WTC11 (cell line): ENCODE measurements at regions not wholly inside any gene's neighbourhood (a gene's known extent, or its start where the extent isn't known, plus 50 kb on each side); places are given as distances from the start of the nearest gene placed in this dataset.

Source experiments
- ATAC-seq: fragments of 200-7000 bp; cut with Tn5 transposase; 2 replicates; pipeline ENCODE4 v1.10.0; 2021; ENCODE audit warnings: mild to moderate bottlenecking, moderate library complexity
- CTCF ChIA-PET: fragments of 300-600 bp; sonication (Branson Sonifier 250); formaldehyde crosslinking; loops from one replicate; lab custom pipeline; 2021; ENCODE audit warnings: antibody characterized with exemption; lab: Charles Lee
- POLR2A ChIA-PET: fragments of 350-600 bp; sonication (Branson Sonifier 250); formaldehyde crosslinking; loops from one replicate; lab custom pipeline; 2021; ENCODE audit warnings: antibody characterized with exemption; lab: Charles Lee
- DNase-seq: peaks from one replicate; pipeline ENCODE4 v3.0.0; 2021; ENCODE audit warnings: low spot score
- H3K27ac Mint-ChIP-seq: 2 replicates; pipeline ENCODE4 v1.8.0; 2021; ENCODE audit warnings: mixed read lengths
- H3K27me3 Mint-ChIP-seq: 2 replicates; pipeline ENCODE4 v1.8.0; 2021; ENCODE audit warnings: low read depth, mild to moderate bottlenecking, moderate library complexity, mixed read lengths
- H3K36me3 Mint-ChIP-seq: 2 replicates; pipeline ENCODE4 v1.8.0; 2021; ENCODE audit warnings: mixed read lengths
- H3K4me1 Mint-ChIP-seq: 2 replicates; pipeline ENCODE4 v1.8.0; 2022; ENCODE audit warnings: mixed read lengths
- H3K4me3 Mint-ChIP-seq: 2 replicates; pipeline ENCODE4 v1.8.0; 2021; ENCODE audit warnings: mild to moderate bottlenecking, moderate library complexity, mixed read lengths
- H3K9me3 Mint-ChIP-seq: 2 replicates; pipeline ENCODE4 v1.8.0; 2021; ENCODE audit warnings: mixed read lengths
- ATF2 ChIP-seq: sonication (generic); formaldehyde crosslinking; IDR thresholded peaks from 2 replicates; pipeline ENCODE4 v1.8.1; 2022; ENCODE audit warnings: low read depth, missing genetic modification reagents, borderline replicate concordance
- ATF6 ChIP-seq: sonication (generic); formaldehyde crosslinking; IDR thresholded peaks from 2 replicates; pipeline ENCODE4 v1.8.1; 2023; ENCODE audit warnings: mild to moderate bottlenecking, missing genetic modification reagents
- CREB1 ChIP-seq: sonication (generic); formaldehyde crosslinking; IDR thresholded peaks from 2 replicates; pipeline ENCODE4 v1.8.0; 2023; ENCODE audit warnings: mild to moderate bottlenecking, missing genetic modification reagents
- E2F5 ChIP-seq: sonication (generic); formaldehyde crosslinking; IDR thresholded peaks from 2 replicates; pipeline ENCODE4 v1.8.1; 2022; ENCODE audit warnings: mild to moderate bottlenecking, moderate library complexity, missing genetic modification reagents
- HMGXB4 ChIP-seq: sonication (generic); formaldehyde crosslinking; IDR thresholded peaks from 2 replicates; pipeline ENCODE4 v1.8.1; 2023; ENCODE audit warnings: mild to moderate bottlenecking, moderate library complexity, missing genetic modification reagents
- JAZF1 ChIP-seq: fragments of 250-450 bp; sonication (Bioruptor Pico); IDR thresholded peaks from 2 replicates; pipeline ENCODE4 v1.9.0; 2021; ENCODE audit warnings: moderate library complexity, mild to moderate bottlenecking, inconsistent platforms
- NR1H2 ChIP-seq: sonication (generic); formaldehyde crosslinking; IDR thresholded peaks from 2 replicates; pipeline ENCODE4 v1.9.0; 2021; ENCODE audit warnings: mild to moderate bottlenecking, moderate library complexity, missing genetic modification reagents
- NR3C1 ChIP-seq: sonication (generic); formaldehyde crosslinking; conservative IDR thresholded peaks from 2 replicates; pipeline ENCODE4 v1.8.1; 2023; ENCODE audit warnings: low read depth, mild to moderate bottlenecking, missing genetic modification reagents
- RORB ChIP-seq: fragments of 250-450 bp; sonication (Bioruptor Pico); IDR thresholded peaks from 2 replicates; pipeline ENCODE4 v1.9.0; 2021; ENCODE audit warnings: mild to moderate bottlenecking
- SOX15 ChIP-seq: fragments of 250-450 bp; sonication (Bioruptor Pico); IDR thresholded peaks from 2 replicates; pipeline ENCODE4 v1.9.0; 2021; ENCODE audit warnings: mild to moderate bottlenecking
- SP1 ChIP-seq: sonication (generic); formaldehyde crosslinking; conservative IDR thresholded peaks from 2 replicates; pipeline ENCODE4 v1.8.1; 2022; ENCODE audit warnings: missing genetic modification reagents
- STAT6 ChIP-seq: sonication (generic); formaldehyde crosslinking; conservative IDR thresholded peaks from 2 replicates; pipeline ENCODE4 v1.8.1; 2023; ENCODE audit warnings: mild to moderate bottlenecking, low read depth, missing genetic modification reagents, moderate library complexity
- ZNF317 ChIP-seq: sonication (generic); formaldehyde crosslinking; IDR thresholded peaks from 2 replicates; pipeline ENCODE4 v1.8.1; 2023; ENCODE audit warnings: low read depth, mild to moderate bottlenecking, moderate library complexity, missing genetic modification reagents, borderline replicate concordance
- ZNF425 ChIP-seq: fragments of 250-450 bp; sonication (Bioruptor Pico); conservative IDR thresholded peaks from 2 replicates; pipeline ENCODE4 v1.9.0; 2021; ENCODE audit warnings: mild to moderate bottlenecking
- ZNF532 ChIP-seq: fragments of 250-450 bp; sonication (Bioruptor Pico); IDR thresholded peaks from 2 replicates; pipeline ENCODE4 v1.9.0; 2021; ENCODE audit warnings: mild to moderate bottlenecking, borderline replicate concordance

- Mint-ChIP-seq H3K36me3 (peaks cover 27% of the 10 kb centered on the region), H3K27me3 (peaks cover 4% of the 10 kb centered on the region), H3K4me3 (no peak overlapping the region), H3K27ac (no peak overlapping the region), H3K4me1 (no peaks in the 10 kb centered on the region), H3K9me3 (peaks cover 43% of the 10 kb centered on the region)
- ChIA-PET CTCF (no interaction called here), POLR2A (no interaction called here)
- ATAC-seq (no peak), DNase-seq (no peak)
- TF ChIP-seq E2F5 (CRISPR knock-in tag) (no peak), CREB1 (CRISPR knock-in tag) (no peak), SP1 (CRISPR knock-in tag) (no peak)
Measured at GRCh38 chr2:172658945-172659344, 76.7 kb upstream of the RAPGEF4 start.

GRCh38 chr2:172662099-172662498, 73.5 kb upstream of the RAPGEF4 start:
- peaks cover 65% of the 10 kb centered on the region for H3K9me3 Mint-ChIP-seq
- ChIA-PET POLR2A (no interaction called here), CTCF (interaction anchor here (3.4 kb wide), 1 partner anchor 12 kb away, joined by 14 read pairs; no protein-coding TSS in a partner anchor)
- ATAC-seq (no peak), DNase-seq (no peak)
- H3K36me3 Mint-ChIP-seq: peaks cover 39% of the 10 kb centered on the region
- peaks cover 6% of the 10 kb centered on the region for H3K4me1 Mint-ChIP-seq
- no peak overlapping the region for H3K27ac Mint-ChIP-seq
- no peak overlapping the region for H3K4me3 Mint-ChIP-seq
- peaks cover 4% of the 10 kb centered on the region for H3K27me3 Mint-ChIP-seq
- TF ChIP-seq RORB (CRISPR knock-in tag) (no peak), HMGXB4 (CRISPR knock-in tag) (no peak), SOX15 (CRISPR knock-in tag) (no peak), ZNF317 (CRISPR knock-in tag) (no peak), NR3C1 (CRISPR knock-in tag) (no peak), ATF6 (no peak), SP1 (CRISPR knock-in tag) (no peak), ZNF532 (no peak), ZNF425 (CRISPR knock-in tag) (no peak), JAZF1 (CRISPR knock-in tag) (no peak), ATF2 (CRISPR knock-in tag) (no peak), NR1H2 (CRISPR knock-in tag) (no peak), STAT6 (CRISPR knock-in tag) (no peak)
